HG03159 (cell line): ENCODE measurements at regions not wholly inside any gene's neighbourhood (a gene's known extent, or its start where the extent isn't known, plus 50 kb on each side); places are given as distances from the start of the nearest gene placed in this dataset.
"Not testable (repeated sequence)": the region's sequence is repeated elsewhere in the genome, so short reads cannot be mapped to it uniquely, and the experiment has no call there.

Experiments used
- ATAC-seq: cut with Tn5 transposase; IDR thresholded peaks from one replicate; pipeline ENCODE4 v1.9.1; 2021; ENCODE audit warnings: mild to moderate bottlenecking, moderate library complexity; ENCODE audit not compliant: unreplicated experiment

DNA sequence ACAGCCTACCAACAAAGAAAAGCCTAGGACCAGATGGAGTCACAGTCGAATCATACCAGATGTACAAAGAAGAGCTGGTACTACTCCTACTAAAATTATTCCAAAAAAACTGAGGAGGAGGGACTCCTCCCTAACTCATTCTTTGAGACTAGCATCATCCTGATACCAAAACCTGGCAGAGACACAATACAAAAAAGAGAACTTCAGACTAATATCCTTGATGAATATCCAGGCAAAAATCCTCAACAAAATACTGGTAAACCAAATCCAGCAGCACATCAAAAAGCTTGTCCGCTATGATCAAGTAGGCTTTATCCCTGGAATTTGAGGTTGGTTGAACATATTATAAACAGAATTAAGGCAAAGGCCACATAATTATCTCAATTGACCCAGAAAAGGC is 900.4 kb upstream of the ARRDC3 start:
- no peak for ATAC-seq

DNA sequence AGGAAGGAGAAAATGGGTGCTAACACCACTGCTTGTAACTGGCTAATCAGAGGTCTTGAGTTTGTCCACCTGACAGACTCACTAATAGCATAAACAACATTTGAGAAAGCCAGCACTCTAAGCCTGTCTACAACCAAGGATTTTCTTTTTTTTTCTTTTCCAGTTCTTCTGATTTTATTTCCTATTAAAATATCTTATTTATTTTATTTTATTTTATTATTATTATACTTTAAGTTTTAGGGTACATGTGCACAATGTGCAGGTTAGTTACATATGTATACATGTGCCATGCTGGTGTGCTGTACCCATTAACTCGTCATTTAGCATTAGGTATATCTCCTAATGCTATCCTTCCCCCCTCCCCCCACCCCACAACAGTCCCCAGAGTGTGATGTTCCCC is 888.6 kb upstream of the ARRDC3 start:
- not testable (repeated sequence) for ATAC-seq

DNA sequence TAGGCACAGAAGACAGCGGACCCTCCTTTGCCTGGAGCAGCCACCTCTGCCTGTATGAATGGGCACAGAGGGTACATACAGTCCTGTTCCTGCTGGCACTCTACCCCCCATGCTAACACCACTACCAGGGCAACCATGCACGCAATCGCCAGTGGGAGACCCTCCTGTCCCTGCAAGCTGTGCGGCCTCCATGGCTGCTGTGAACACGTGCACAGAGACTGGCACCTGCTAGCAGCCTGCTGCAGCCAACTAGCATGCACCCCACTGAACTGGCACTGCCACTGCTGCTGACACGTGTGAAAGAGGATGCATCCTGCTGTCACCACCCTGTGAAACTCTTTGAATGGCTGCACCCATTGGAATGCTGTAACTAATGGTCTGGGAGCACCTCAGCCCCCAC is 885.2 kb upstream of the ARRDC3 start:
- no peak for ATAC-seq

DNA sequence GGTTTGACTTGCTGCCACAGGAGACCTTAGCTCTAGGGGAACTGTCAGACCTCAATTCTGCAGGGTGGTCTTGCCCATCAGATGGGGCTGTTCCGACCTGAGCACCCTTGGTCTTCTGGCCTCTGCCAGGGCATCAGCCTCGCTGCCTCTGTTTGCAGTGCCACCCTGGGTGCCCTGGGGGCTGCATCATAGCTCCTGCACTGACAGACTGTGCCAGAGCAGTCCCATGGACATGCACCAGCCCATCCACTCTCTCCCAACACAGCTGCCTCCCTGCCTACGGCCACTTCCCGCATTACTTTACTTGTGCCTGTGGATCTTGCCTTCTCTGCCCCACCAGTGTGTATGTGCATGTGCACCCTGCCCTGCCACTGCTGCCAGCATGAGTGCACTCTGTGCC is 884.7 kb upstream of the ARRDC3 start:
- ATAC-seq = no peak

DNA sequence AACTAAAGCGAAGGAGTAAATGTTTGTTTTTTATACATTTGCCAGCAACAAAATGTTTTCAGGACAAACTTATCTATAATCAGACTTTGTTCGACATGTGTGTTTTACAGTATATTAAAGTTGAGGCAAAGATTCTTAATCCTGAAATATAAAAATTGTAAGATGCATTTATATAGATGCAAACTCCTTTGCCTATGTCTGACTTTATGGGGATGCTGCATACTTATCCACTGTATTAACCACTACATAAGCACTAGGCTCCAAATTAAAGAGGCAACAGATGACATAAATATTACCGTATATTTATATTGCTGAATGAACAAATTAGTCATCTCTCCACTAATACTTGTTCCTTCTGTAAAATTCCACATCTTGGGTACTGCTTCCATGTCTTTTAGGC is 882.7 kb upstream of the ARRDC3 start:
- no peak for ATAC-seq

DNA sequence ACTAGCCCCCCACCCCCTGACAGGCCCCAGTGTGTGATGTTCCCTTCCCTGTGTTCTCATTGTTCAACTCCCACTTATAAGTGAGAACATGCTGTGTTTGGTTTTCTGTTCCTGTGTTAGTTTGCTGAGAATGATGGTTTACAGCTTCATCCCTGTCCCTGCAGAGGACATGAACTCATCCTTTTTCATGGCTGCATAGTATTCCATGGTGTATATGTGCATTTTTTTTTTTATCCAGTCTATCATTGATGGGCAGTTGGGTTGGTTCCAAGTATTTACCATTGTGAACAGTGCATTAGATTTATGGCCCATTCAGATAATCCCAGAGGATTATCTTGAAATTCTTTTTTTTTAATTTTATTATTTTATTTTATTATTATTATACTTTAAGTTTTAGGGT is 872.5 kb upstream of the ARRDC3 start:
- ATAC-seq = not testable (repeated sequence)

DNA sequence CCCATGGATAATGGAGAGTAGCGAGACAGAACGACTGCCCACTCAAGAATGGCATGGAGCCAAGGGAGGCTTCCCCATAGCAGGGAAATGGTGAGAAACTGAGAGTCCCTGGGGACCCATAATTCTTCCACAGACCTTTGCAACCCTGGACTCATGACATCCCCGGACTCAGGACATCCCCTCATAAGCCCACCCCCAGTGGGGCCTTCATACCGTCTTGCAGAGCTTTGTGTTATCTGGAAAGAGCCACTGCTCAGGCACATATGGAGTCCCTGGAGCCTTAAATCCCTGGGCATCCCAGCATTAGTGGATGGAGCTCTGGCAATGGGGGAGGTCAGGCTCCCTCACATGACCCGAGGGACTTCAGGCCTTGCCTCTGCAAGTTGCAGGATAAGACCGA is 865.4 kb upstream of the ARRDC3 start:
- ATAC-seq = no peak

DNA sequence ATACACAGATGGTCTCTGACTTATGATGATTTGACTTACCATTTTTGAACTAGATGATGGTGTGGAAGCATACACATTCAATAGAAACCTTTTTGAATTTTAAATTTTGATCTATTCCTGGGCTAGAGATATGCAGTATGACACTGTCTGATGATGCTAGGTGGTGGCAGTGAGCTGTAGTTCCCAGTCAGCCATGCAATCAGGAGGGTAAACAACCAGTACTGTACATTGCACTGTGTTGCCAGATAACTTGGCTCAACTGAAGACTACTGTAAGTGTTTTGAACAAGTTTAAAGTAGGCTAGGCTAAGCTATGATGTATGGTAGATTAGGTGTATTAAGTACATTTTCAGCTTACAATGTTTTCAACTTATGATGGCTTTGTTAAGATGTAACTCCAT is 859.1 kb upstream of the ARRDC3 start:
- ATAC-seq = no peak

DNA sequence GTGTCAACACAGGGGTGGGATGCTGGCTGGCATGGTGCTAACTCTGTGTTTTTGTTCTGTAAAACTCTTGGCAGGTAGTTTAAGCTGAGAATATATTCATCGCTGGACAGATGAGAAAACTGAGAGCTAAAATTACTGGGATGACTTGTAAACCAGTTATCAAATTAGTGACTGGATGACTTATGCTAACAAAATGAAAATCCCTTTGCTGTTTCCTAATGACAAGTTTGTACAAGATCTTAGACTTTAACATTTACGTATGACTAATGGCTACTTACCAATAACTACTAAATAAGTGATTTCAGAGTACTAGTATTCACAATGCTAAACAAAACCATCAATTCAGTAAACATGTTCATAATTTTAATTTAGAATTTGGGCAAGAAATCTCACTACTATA is 854.8 kb upstream of the ARRDC3 start:
- ATAC-seq = no peak

DNA sequence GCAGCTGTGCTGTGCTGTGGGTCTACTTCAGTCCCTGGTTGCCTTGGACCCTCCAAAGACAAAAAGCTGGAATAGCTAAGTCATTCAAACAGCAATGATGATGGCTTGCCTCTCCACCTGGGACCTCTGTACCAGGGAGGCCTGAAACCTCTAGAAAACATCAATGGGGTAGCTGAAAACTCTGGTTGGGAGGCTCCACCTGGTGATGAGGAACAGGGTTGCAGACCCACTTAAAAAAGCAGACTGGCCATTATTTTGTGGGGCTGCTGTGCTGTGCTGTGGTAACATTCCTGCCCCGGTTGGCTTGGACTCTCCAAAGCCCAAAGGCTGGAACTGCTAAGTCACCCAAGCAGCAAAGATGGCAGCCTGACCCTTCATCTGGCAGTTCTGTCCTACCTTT is 839.3 kb upstream of the ARRDC3 start:
- no peak for ATAC-seq

DNA sequence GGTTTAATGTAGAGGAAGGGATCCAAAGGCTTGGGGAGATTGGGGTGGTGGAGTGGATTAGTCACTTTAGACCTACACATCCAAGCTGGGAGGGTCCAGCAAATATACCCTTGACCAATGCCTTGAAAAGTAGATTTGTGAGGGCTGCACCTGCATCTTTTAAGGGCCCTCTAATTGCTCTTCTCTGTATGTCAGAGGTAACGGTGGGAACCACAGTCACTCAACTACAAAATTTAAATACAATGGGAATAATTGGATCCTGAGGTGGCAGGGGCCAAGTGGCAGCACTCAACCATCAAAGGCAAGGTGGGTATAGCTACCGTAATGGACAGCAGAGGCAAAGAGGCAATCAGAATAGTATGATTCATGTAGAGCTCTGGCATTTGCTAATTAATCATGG is 833.7 kb upstream of the ARRDC3 start:
- not testable (repeated sequence) for ATAC-seq

DNA sequence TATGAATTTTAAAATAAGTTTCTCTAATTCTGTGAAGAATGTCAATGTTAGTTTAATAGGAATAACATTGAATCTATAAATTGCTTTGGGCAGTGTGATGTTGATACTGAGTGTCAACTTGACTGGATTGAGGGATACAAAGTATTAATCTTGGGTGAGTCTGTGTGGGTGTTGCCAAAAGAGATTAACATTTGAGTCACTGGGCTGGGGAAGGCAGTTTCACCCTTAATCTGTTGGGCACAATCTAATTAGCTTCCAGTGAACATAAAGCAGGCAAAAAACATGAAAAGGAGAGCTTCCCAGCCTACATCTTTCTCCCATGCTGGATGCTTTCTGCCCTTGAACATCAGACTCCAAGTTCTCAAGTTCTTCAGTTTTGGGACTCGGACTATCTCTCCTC is 832.0 kb upstream of the ARRDC3 start:
- ATAC-seq = no peak

DNA sequence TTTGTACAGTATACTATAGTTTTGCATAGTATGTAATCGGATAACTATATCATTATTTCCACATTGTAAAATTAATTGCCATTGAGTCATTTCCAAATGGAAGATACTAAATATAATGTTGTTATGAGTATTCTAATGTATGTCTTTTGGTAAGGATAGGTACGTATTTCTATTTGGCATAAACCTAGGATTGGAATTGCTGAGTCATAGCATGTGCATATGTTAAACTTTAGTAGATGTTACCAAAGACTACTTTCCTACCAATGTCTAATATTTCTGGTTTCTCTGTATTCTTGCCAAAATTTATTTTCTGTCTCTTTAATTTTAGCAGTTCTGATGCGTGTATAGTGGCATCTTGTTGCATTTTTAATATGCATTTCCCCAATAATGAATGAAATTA is 825.1 kb upstream of the ARRDC3 start:
- ATAC-seq = no peak

DNA sequence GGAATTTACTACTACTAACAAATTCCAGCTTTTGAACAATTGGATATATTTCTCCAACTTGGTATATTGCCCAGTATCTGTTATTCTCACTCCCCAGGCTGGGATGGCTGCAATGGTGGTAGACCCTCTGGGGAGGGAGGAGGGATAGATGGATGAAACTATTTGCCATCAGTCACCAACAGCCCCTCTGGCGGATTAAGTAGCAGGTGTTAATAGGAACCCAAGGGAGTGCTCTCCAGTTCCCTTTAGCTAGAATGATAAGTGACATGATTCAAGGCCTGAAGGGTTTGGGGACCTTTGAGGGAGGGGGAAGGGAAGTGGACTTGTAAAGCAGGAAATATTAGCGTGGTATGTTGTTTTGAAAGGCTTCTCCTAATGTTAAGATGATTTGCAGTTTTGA is 824.0 kb upstream of the ARRDC3 start:
- no peak for ATAC-seq

DNA sequence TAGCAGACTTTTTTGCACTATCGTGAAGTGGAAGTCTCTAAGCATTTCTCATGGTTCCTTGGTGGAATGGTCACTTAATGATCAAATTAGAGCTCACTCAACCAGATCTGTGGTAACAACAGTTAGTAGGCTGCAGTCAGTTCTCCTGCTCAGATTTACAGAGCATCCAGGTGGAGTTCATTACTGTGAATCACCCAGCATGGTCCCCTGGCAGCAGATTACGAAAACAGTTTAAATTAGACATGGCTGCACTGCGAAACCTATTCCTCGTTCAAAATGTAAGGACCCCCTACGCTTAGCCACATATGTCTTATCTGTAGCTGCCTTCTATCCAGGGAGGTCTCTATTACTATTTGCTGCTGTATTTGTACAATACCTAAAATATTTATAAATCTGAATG is 823.6 kb upstream of the ARRDC3 start:
- no peak for ATAC-seq

DNA sequence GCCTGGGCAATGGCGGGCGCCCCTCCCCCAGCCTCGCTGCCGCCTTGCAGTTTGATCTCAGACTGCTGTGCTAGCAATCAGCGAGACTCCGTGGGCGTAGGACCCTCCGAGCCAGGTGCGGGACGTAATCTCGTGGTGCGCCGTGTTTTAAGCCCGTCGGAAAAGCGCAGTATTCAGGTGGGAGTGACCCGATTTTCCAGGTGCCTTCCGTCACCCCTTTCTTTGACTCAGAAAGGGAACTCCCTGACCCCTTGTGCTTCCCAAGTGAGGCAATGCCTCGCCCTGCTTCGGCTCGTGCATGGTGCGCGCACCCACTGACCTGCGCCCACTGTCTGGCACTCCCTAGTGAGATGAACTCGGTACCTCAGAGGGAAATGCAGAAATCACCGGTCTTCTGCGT is 815.9 kb upstream of the ARRDC3 start:
- ATAC-seq = not testable (repeated sequence)

DNA sequence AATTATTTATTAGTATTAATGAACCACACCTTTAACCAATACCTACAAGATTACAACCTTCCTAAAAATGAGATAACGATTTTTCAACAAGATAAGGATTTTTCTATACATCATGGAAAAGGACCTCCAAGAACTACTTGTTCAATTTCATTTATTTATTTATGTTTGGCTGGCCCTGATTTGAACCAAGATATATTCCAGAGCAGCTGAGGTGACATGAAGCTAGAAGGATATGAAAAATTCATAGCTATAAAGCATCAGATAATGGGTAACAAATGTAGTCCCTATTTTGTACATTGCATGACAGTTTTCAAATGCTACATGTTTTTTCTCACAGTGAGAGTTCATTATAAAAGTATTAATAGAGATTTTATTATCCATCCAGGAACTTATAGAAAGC is 798.5 kb upstream of the ARRDC3 start:
- ATAC-seq = no peak

DNA sequence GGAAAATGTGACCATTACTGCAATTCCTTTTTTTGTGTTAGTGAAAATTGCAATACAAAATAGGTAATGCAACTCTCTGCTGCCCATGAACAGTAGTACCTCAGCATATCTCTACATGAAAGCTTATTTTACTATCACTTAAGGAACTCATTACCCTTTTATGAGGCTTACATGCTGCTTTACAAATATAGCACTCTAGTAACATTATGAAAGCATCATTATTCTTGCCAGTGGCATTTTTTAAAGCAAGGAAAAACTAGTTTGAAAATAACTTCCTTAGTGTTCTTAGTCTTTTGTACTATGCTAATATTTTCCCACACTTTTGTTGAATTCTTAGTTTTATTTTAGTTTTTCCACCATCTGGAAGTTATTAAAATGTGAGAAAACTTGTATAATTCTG is 797.3 kb upstream of the ARRDC3 start:
- ATAC-seq = no peak

DNA sequence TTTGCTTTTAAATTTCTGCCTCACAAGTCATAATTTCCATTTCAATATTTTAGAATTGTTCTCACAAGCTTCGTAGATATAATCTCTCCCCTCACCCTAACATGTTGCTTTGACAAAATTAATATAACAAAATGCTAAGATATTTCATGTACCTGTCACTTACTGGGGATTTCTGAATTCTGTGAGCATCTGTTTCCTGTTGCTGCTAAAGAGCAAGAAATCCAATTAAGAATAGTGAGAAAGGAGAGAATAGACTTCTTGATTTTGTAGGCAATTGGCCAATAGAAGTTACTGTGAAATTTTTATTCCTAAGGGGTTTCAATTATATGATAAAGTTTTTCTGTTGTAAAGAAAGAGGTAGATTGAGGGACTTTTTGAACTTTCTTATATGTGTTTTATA is 796.5 kb upstream of the ARRDC3 start:
- no peak for ATAC-seq

DNA sequence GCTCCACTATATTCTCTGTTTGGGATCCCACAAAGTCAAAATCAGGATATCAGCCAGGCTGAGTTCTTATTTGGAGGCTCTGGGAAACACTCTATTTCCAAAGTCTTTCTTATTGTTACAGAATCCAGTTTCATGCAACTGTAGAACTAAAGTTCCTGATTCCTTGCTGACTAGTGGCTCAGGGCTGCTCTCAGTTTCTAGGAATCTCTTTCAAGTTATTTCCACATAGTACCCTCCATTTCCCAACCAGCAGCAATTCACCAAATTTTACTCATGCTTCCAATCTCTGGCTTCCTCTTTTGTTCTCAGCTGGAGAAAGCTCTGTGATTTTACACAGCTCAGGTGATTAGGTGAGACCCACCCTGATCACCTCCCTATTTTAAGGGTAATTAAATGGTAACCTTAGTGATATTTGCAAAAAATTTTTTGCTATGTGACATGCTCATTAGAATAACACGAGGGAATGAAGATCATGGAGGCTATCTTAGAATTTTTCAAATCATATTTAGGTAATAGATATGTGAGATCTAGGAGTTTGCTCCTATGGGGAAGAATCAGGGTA is 794.9 kb upstream of the ARRDC3 start:
- no peak for ATAC-seq

DNA sequence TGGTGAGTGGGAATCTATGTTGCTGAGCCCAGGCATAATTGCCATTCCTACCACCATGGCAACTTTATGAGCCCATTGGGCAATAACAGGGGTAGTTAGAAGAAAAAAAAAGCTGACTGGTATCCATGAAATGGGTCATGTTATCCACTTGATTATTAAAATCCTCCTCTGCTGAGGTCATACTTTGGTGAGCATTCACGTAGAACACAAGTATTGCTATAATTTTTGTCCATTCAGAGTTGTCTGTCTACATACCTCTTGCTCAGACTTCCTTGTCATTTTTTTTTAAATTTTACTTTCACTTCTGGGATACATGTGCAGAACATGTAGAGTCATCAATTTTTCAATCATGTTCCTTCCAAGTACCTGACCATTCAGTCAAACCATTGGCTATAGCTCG is 780.8 kb upstream of the ARRDC3 start:
- no peak for ATAC-seq

DNA sequence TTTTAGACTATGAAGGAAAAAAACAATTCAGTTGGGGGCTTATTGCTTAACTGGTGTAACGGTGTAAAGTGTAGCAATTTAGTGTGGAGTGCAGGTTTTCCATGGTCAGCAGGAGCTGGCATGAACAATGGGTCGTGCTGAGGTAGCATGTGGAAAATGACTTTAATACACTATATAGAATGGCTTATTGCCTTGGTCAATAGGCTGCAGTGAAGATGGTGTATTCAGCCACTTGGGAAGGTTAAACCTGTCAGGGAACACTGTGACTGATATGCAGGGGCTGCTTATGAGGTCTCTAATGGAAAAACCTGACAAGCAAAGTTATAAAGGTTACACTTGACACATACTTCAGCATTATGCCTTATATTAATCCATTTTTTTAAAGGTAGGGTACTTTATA is 764.7 kb upstream of the ARRDC3 start:
- no peak for ATAC-seq

DNA sequence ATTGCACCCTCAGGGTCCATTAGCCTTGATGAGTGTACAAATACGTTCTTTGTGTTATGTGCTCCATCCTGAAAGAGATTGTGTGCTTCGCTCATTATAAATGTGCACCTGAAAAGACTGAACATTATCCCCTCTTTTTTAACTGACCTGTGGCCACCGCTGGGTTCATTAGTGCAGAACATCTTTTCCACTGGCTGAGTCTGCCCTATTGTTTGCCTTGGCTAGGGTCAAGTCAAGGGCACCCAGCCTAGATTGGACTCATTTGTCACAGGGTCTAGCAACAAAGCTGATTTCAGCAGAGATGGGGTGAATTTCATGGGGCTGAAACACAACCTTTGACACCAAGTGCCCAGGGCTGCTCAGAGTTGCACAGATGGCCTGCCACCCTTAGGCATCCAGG is 764.1 kb upstream of the ARRDC3 start:
- no peak for ATAC-seq

DNA sequence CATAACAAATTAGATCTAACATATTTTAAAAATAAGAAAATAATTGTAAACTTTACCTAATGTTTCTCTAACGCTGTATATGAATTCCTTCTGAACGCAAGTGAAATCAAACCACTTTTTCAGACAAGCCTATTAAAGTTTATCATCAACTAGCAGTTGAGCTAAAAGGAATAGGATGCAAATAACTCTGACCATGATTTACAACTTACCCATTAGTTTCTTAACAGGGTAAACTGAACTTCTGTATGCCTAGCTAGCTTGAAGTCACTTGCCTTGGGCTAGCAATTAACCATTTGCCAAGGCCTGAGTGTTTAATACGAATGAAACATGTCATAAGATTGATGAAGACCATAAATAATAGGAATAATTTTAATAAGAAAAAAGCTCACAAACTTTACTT is 762.7 kb upstream of the ARRDC3 start:
- no peak for ATAC-seq
